HG03045 (cell line): ENCODE measurements at regions not wholly inside any gene's neighbourhood (a gene's known extent, or its start where the extent isn't known, plus 50 kb on each side); places are given as distances from the start of the nearest gene placed in this dataset.

Source experiments
- ATAC-seq: cut with Tn5 transposase; IDR thresholded peaks from one replicate; pipeline ENCODE4 v1.9.1; 2021; ENCODE audit warnings: mild to moderate bottlenecking, moderate library complexity; ENCODE audit not compliant: unreplicated experiment

DNA sequence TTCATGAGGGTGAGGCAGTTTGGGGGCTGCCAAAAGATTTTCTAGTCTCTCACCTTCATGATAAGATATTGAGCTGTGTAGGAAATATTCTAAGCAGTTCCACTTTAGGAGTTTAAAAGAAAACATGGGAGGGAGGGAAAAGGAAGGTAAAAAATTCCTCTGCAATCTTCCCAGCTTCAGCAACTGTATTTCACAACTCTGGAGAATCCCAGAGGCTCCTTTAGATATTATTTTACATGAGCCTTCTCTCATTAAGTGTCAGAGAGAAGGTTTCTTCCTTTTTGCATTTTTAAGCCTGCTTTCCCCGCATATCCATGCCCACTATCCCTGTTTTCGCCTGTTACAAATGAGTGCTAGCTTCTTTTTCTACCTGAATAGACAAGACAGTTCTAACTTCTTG, 289.4 kb downstream of the CHRM3 start:
- no peak for ATAC-seq

- no peak for ATAC-seq
Measured at GRCh38 chr1:239676522-239677273, 290.3 kb downstream of the CHRM3 start.

DNA sequence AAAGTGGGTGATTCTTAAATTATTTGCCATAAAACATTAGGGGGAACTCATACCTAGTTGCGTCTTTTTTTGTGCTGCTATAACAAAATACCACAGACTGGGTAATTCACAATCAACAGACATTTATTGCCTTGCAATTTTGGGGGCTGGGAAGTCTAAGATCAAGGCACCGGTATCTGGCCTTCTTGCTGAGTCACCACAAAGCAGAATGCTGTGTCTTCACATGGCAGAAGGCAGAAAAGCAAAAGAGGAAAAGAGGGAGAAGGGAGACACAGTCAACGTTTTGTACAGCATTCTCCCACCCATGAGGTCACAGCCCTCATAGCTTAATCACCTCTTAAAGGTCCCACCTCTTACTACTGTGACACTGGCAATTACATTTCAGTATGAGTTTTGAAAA, 291.0 kb downstream of the CHRM3 start:
- no peak for ATAC-seq

DNA sequence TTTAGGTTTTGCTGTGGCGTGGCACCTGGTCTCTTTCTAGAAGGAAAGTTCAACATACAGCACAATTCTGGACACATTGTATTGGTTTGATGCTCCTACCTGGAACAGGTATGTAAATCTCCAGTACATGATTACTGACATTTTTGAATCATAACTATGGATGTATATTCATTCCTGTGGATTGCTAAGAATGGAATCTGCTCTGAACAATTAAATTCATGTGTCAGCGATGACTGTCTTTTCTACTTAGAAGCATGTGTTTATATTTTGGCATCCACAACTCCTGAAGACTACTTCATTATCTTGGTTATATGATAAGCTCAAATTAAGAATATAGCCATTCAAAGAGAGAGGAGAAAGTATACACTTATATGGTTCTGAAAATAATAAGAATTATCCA, 291.8 kb downstream of the CHRM3 start:
- ATAC-seq, result no peak

- ATAC-seq, result no peak
Measured at GRCh38 chr1:239682046-239682445, 295.7 kb downstream of the CHRM3 start.

GRCh38 chr1:239682960-239683359, 296.6 kb downstream of the CHRM3 start:
- no peak for ATAC-seq

DNA sequence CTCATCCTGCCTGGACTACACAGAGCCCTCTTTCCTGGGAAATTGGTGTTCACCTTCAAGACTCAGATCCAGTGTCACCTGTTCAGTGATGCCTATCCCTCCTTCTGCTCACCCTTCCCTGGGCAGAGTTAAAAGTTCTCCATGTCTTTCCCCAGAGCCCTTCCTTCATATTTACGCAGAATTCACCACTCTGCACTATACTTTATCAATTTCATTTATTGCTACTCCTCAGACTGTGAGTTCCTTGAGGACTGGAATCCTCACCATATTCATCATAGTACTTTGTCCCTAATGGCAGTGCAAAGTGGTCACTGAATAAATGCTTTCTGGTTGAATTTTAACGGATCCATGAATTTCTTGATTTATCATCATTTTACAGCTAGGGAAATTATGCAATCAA, 300.0 kb downstream of the CHRM3 start:
- no peak for ATAC-seq

DNA sequence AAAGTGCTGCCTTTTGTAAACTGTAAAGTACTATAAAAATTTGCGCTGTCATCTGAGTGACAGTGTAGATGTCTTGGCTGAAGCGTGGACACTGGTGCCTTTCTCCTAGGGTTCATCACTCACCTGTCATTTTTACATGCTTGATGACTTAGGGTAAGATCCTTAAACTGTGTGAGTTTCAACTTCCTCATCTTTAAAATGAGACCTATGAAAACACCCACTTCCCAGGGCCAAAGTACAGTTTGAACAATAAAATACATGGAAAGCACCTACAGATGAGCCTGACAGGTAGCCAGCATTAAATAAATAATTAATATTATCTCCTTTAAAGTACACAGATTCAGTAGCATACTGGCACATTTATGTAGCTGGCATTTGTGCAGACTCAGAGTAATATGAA, 309.9 kb downstream of the CHRM3 start:
- no peak for ATAC-seq

GRCh38 chr1:239700667-239701066, 314.3 kb downstream of the CHRM3 start:
- ATAC-seq, result no peak

DNA sequence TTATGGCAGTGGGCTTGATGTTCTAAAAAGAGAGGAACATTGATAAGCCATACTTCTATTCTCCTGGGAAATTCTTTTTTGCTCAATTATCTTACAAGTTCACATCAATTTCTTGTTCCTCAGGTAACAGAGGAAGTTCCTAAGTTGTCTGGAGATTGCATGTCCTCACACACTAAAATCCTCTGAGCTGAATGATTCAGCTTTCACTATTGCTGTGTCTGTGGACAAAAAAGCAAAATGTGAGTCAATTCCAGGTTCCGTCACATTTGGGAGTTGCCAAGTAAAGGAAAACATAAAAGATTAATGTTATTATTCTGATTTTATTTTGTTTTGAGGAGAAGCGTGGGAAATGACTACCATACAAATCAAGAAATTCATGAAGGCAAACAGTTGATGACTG, 316.7 kb downstream of the CHRM3 start:
- no peak for ATAC-seq

DNA sequence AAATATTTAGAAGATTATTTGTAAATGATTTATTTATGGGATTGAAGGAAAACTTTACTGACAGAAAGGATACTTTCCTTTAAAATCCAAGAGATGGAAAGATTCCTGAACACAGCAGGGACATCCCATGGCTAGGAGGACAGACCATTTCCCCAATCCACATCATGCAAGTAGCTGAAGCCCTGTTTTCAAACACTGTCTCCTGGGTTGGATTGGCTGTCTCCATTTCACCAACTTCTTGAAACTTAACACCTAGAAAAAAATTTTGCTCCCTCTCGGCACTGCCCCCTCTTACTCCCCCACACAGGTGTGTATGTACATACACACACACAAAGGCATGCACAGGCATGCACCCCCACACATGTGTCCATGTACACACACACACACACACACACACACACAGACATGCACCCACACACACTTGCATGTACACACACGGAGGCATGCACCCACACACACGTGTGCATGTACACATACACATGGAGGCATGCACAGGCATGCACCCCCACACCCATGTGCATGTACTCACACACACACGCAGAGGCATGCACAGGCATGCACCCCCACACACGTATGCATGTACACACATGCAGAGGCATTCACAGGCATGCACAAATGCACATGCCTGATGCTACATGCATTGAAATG, 320.0 kb downstream of the CHRM3 start:
- ATAC-seq, result no peak

DNA sequence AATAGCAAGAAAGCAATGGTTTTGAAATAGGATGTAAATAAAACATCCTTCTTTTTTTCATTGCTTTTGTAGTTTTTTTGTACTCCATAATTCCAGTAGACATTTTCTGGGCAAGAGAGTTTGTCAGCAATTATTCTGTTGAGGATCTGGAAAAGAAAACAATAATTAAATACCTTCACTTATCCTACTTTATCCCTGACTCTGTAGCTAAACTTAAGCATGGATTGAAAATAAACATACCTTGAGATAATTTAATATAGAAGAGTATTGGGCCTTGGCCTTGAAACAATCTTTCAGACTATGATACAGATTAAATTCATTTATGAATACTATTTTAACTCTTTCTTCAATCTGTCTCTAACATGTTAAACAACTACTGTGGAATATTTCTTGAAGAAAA, 321.2 kb downstream of the CHRM3 start:
- ATAC-seq, result no peak

- ATAC-seq, result no peak
Measured at GRCh38 chr1:239708622-239709021, 322.3 kb downstream of the CHRM3 start.

GRCh38 chr1:239711768-239712167, 325.4 kb downstream of the CHRM3 start:
- ATAC-seq, result no peak

- ATAC-seq, result no peak
Measured at GRCh38 chr1:239717097-239717917, 330.9 kb downstream of the CHRM3 start.

- no peak for ATAC-seq
Measured at GRCh38 chr1:239717918-239718184, 331.5 kb downstream of the CHRM3 start.

DNA sequence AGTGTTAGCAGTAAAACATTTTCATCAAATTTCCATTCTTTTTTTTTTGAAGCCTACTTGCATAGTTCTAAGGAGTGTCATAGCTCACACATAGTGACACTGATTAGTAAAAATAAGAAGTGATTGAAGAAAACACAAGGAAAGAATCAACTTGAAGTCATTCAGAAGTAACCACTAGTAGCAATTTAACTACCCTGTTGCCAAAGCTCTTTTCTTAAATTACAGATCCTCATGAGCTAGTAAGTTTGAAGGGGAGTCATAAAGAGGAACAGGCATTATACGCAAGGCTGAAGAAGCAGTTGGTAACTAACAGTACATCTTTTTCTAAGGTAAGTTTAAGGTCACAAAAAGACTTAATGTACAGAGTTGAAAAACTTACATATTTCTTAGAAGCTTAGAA, 332.2 kb downstream of the CHRM3 start:
- ATAC-seq, result no peak

- no peak for ATAC-seq
Measured at GRCh38 chr1:239718997-239719628, 332.7 kb downstream of the CHRM3 start.

- ATAC-seq, result no peak
Measured at GRCh38 chr1:239719642-239720258, 333.4 kb downstream of the CHRM3 start.

DNA sequence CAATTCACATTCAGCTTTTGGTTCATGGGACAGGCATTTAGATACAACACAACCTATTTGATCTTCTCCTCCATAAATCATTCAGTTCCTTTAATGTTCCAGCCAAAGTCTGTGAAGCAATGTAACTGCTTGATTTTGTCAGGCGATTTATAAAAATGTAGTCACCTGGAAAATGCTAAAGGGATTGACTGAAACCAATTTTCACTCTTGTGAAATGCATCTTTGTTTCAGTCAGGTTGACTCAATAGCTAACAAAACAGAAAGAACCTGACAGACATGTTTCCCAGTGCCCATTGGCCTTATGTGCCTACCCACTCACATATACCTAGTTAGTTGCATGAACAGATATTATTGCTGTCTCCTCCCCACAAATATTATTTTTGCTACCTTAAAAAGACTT, 335.7 kb downstream of the CHRM3 start:
- no peak for ATAC-seq

DNA sequence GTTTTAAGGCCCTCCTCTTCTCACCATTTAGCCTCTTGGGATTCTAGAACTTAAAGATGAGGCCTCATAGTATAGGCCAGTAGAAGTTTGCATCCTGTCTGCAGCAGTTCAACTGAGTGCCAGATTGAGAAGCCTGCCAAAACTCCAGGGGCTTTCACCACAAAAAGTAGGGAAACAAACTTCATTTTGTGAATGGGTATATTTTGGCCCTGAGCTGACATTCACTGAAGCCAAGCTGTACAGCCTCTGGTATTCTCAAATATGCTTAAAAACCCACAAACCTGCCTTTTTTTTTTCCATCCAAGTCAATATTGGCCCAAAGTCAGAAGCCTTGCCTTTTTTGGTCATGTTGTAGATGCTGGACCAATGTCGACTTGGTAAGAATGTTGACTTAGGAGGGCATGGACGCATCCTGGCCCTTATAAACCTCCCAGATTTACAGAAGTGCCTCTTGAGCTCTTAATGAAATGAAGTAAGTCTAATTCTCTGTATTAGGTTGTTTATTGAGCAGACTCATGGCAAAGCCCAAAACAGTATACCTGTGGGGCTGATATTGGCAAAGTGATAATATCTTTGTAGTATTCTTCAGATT, 337.5 kb downstream of the CHRM3 start:
- no peak for ATAC-seq
